Lung (tissue), 11 donors: ENCODE measurements at regions not wholly inside any gene's neighbourhood (a gene's known extent, or its start where the extent isn't known, plus 50 kb on each side); places are given as distances from the start of the nearest gene placed in this dataset.

Experiments
- ATAC-seq: fragments of 200-7000 bp; cut with Tn5 transposase; one replicate; pipeline ENCODE4 v1.9.1; 2020; ENCODE audit warnings: moderate number of reproducible peaks; ENCODE audit not compliant: insufficient read depth, low FRiP score
- DNase-seq, 3 donors: peaks; one replicate each; pipeline ENCODE4 v3.0.0-alpha.2; 2013 to 2017
- H3K27ac ChIP-seq, 2 donors: one replicate each; pipeline ENCODE4 v1.5.1; 2013; ENCODE audit warnings: mild to moderate bottlenecking in 2 of 2, moderate library complexity in 2 of 2, control low read depth in 1 of 2, inconsistent platforms in 1 of 2, low read depth in 1 of 2, low read length in 1 of 2
- H3K27me3 ChIP-seq, 3 donors: one replicate each; pipeline ENCODE4 v1.5.1; 2013; ENCODE audit warnings: low read length in 2 of 3; ENCODE audit not compliant: control insufficient read depth in 3 of 3, insufficient read depth in 3 of 3
- H3K36me3 ChIP-seq, 4 donors: one replicate each; pipeline ENCODE4 v1.5.1; 2013; ENCODE audit warnings: low read length in 4 of 4, mild to moderate bottlenecking in 1 of 4, moderate library complexity in 1 of 4; ENCODE audit not compliant: control insufficient read depth in 4 of 4, insufficient read depth in 4 of 4
- H3K4me1 ChIP-seq, 5 donors: one replicate each; pipeline ENCODE4 v1.5.1; 2013; ENCODE audit warnings: low read length in 5 of 5, mild to moderate bottlenecking in 2 of 5, moderate library complexity in 1 of 5; ENCODE audit not compliant: control insufficient read depth in 5 of 5, insufficient read depth in 5 of 5
- H3K4me3 ChIP-seq: one replicate; pipeline ENCODE4 v1.5.1; 2013; ENCODE audit warnings: mild to moderate bottlenecking, control low read depth, moderate library complexity
- H3K9ac ChIP-seq, 2 donors: one replicate each; pipeline ENCODE4 v1.5.1; 2013; ENCODE audit warnings: low read length in 2 of 2, control low read depth in 1 of 2; ENCODE audit not compliant: insufficient read depth in 1 of 2
- H3K9me3 ChIP-seq, 4 donors: one replicate each; pipeline ENCODE4 v1.5.1; 2013; ENCODE audit warnings: low read length in 3 of 4, mild to moderate bottlenecking in 1 of 4, moderate library complexity in 1 of 4; ENCODE audit not compliant: control insufficient read depth in 4 of 4, insufficient read depth in 3 of 4
- WGBS, 2 donors: extraction: QIAGEN DNeasy Blood & Tissue Kit; methylation state at CpG; one replicate each; pipeline ENCODE4 v1.1.7; 2013; 5-methylcytosine and 5-hydroxymethylcytosine counted together
- TF ChIP-seq, protein P1 (sequence below): IDR thresholded peaks from 2 replicates; pipeline ENCODE4 v1.5.1; 2012; ENCODE audit warnings: mild to moderate bottlenecking; ENCODE audit errors: control extremely low read depth, extremely low read depth
- donor health status: control.
- donor health status: control.
- donor health status: Bipolar disorder and iron deficiency.
- donor health status: healthy.
- donor health status: DM: yes; HTN: yes; CAD: no.

DNA sequence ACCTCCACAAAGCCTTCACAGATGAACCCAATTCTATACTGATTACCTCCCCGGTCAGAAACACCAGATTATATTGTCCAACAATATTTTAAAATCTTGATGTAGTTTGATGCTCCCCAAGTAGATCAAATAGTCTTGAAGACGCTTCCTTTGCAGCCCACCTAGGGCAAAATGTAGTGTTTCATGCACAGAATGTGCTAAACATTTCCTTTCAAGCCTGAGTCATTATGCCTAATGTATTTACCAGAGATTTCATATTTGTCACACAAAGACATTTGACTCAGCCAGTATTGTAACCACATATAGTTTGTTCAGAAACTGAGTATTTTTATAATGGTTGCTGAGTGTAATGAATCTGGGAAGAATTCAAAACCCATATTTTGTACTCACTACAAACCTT lies 1396.8 kb downstream of the LRRC4C start:
- H3K9ac ChIP-seq = no peak overlapping the region
- no peaks in the 10 kb centered on the region for H3K36me3 ChIP-seq
- no peak overlapping the region for H3K27ac ChIP-seq
- ATAC-seq (no peak), DNase-seq (no peak)
- TF ChIP-seq, protein P1, sequence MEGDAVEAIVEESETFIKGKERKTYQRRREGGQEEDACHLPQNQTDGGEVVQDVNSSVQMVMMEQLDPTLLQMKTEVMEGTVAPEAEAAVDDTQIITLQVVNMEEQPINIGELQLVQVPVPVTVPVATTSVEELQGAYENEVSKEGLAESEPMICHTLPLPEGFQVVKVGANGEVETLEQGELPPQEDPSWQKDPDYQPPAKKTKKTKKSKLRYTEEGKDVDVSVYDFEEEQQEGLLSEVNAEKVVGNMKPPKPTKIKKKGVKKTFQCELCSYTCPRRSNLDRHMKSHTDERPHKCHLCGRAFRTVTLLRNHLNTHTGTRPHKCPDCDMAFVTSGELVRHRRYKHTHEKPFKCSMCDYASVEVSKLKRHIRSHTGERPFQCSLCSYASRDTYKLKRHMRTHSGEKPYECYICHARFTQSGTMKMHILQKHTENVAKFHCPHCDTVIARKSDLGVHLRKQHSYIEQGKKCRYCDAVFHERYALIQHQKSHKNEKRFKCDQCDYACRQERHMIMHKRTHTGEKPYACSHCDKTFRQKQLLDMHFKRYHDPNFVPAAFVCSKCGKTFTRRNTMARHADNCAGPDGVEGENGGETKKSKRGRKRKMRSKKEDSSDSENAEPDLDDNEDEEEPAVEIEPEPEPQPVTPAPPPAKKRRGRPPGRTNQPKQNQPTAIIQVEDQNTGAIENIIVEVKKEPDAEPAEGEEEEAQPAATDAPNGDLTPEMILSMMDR = no peak
- H3K9me3 ChIP-seq = peaks cover 0 to 3% (median 0%) of the 10 kb centered on the region in 4 donors
- H3K4me1 ChIP-seq = no peaks in the 10 kb centered on the region
- 84 to 88% methylated on average over 2 of the region's 2 CpGs for WGBS, 2 donors
- H3K4me3 ChIP-seq = no peak overlapping the region
- no peaks in the 10 kb centered on the region for H3K27me3 ChIP-seq

DNA sequence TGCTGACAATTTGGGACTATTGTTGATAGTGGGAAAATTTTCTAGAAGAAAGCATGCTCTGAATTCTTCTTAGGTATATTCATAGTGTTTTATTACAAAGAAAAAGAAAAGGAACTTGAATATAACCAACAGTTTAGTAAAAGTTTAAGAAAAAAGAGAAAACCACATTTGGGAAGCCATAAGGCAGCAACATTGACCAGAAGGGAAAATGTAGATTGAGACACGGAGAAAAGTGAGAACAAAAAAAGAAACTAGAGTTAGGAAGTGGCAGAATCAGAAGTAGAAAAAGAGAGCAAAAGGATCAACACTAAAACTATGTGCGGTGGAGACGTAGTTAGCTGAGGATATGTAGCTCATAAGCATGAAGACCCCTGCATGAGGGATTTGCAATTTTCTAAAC lies 1398.2 kb downstream of the LRRC4C start:
- H3K4me1 ChIP-seq = no peaks in the 10 kb centered on the region
- H3K27ac ChIP-seq = no peak overlapping the region
- no peak overlapping the region for H3K9ac ChIP-seq
- TF ChIP-seq, protein P1 = no peak
- WGBS, 2 donors = 77 to 86% methylated on average over 3 of the region's 3 CpGs
- DNase-seq (no peak), ATAC-seq (no peak)
- no peak overlapping the region for H3K4me3 ChIP-seq
- no peaks in the 10 kb centered on the region for H3K27me3 ChIP-seq
- no peaks in the 10 kb centered on the region for H3K36me3 ChIP-seq
- peaks cover 0 to 3% (median 0%) of the 10 kb centered on the region in 4 donors for H3K9me3 ChIP-seq

DNA sequence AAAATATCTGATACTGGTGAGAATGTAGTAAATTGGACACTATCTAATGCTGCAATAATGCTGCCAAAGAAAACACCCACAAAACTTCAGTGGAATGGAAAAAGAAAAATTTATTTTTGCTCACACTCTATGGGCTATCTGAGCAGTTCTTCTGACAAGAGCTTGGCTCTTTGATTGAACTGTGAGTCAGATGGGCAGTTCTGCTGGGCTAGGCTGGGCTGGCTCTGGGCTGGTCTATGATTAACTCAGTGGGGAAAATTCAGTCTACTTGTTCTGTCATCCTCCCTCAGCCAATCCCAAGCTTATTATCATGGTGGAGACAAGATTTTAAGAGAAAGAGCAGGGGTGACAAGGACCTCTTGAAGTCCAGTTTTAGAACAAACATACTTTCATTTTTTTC lies 1404.8 kb downstream of the LRRC4C start:
- no peak overlapping the region for H3K27ac ChIP-seq

DNA sequence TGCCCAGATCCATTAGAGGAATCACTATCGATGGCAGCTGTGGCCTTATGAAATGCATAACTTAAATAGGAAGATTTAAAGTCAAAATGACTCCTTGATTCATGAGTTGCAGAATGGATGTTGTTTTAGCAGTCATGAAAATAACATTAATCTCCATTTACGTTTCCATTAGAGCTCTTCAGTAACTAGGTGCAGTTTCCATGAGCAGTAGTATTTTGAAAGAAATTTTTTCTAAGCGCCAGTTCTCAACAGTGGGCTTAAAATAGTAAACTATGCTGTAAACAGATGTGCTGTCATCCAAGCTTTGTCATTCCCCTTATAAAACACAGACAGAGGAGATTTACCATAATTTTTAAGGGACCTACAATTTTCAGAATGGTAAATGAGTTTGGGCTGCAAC lies 1414.1 kb downstream of the LRRC4C start:
- 79 to 82% methylated on average over 3 of the region's 3 CpGs for WGBS, 2 donors
- DNase-seq (no peak), ATAC-seq (no peak)
- Histone ChIP-seq H3K9me3 (no peaks in the 10 kb centered on the region), H3K36me3 (no peaks in the 10 kb centered on the region), H3K9ac (no peak overlapping the region), H3K4me3 (no peak overlapping the region), H3K4me1 (no peaks in the 10 kb centered on the region), H3K27ac (no peak overlapping the region), H3K27me3 (no peaks in the 10 kb centered on the region)
- TF ChIP-seq, protein P1 = no peak

More for the DNA sequence above, 1404.8 kb downstream of the LRRC4C start:
- TF ChIP-seq, protein P1 = no peak
- no peak overlapping the region for H3K4me3 ChIP-seq
- no peaks in the 10 kb centered on the region for H3K4me1 ChIP-seq
- no peak overlapping the region for H3K9ac ChIP-seq
- H3K9me3 ChIP-seq = no peaks in the 10 kb centered on the region
- no peaks in the 10 kb centered on the region for H3K36me3 ChIP-seq
- ATAC-seq (no peak), DNase-seq (no peak)
- no peaks in the 10 kb centered on the region for H3K27me3 ChIP-seq
